Activated CD4-positive, alpha-beta memory T cell treated with anti-CD3 and anti-CD28 coated beads, Interleukin-2, amount 10 ng/mL, durations not matched to agents 7 days and 5 days (primary cell): ENCODE measurements at regions not wholly inside any gene's neighbourhood (a gene's known extent, or its start where the extent isn't known, plus 50 kb on each side); places are given as distances from the start of the nearest gene placed in this dataset.
"Not testable (repeated sequence)": the region's sequence is repeated elsewhere in the genome, so short reads cannot be mapped to it uniquely, and the experiment has no call there.

Experiments used
- CTCF ChIA-PET: fragments of 350-600 bp; sonication (Branson Sonifier 250); formaldehyde crosslinking; loops from one replicate; lab custom pipeline; 2021; ENCODE audit warnings: antibody characterized with exemption, inconsistent platforms; lab: Charles Lee
- POLR2A ChIA-PET: fragments of 350-600 bp; sonication (Branson Sonifier 250); formaldehyde crosslinking; loops from one replicate; lab custom pipeline; 2021; ENCODE audit warnings: antibody characterized with exemption; lab: Charles Lee
- DNase-seq: peaks from one replicate; pipeline ENCODE4 v3.0.0-alpha.2; 2020
- H3K27ac Mint-ChIP-seq: one replicate; pipeline ENCODE4 v1.8.0; 2021; ENCODE audit warnings: mild to moderate bottlenecking, mixed read lengths
- H3K27me3 Mint-ChIP-seq: one replicate; pipeline ENCODE4 v1.8.0; 2021; ENCODE audit warnings: mixed read lengths
- H3K36me3 Mint-ChIP-seq: one replicate; pipeline ENCODE4 v1.8.0; 2021; ENCODE audit warnings: low read depth, mixed read lengths
- H3K4me1 Mint-ChIP-seq: one replicate; pipeline ENCODE4 v1.8.0; 2021; ENCODE audit warnings: mixed read lengths
- H3K4me3 Mint-ChIP-seq: one replicate; pipeline ENCODE4 v1.8.0; 2021; ENCODE audit warnings: mild to moderate bottlenecking, mixed read lengths
- H3K9me3 Mint-ChIP-seq: one replicate; pipeline ENCODE4 v1.8.0; 2021; ENCODE audit warnings: mixed read lengths

DNA sequence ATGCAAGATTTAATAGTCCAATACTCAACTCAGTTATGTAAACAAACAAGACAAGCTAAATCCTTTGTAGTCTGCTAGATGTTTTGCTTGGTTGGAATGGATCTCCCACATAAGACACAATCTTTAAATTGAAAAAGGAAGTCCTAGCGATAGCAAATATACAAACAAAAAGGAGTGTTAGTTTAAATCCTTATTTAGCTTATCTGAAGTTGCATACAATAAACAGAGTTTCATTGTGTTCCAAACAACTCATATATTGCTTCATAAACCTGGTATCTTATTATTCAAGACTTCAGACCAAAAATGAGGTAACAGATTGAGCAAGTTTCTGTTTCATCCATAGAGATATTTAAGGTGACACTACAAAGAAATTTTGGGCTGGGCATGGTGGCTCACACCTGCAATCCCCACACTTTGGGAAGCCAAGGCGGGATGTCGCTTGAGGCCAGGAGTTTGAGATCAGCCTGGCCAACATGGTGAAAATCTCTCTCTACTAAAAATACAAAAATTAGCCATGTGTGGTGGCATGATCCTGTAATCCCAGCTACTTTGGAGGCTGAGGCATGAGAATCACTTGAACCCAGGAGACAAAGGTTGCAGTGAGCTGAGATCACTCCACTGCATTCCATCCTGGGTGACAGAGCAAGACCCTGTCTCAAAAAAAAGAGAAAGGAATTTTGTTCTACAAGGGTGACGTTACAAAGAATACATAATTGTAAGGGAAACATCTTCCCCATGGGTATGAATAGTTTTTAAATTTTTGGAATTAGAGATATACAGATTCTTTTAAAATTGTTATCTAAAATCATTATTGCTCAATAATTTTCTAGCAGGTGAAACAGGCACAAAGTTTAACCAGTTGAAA lies 150.5 kb upstream of the L3MBTL4 start:
- Mint-ChIP-seq H3K27me3 (no peaks in the 10 kb centered on the region), H3K9me3 (peaks cover 3% of the 10 kb centered on the region), H3K36me3 (no peaks in the 10 kb centered on the region), H3K4me1 (no peaks in the 10 kb centered on the region), H3K4me3 (no peak overlapping the region), H3K27ac (no peak overlapping the region)
- DNase-seq, result no peak
- ChIA-PET CTCF (no interaction called here), POLR2A (no interaction called here)

GRCh38 chr18:6565815-6566081 lies 151.0 kb upstream of the L3MBTL4 start:
- Mint-ChIP-seq H3K4me1 (no peaks in the 10 kb centered on the region), H3K27ac (no peak overlapping the region), H3K27me3 (no peaks in the 10 kb centered on the region), H3K36me3 (no peaks in the 10 kb centered on the region), H3K9me3 (peaks cover 3% of the 10 kb centered on the region), H3K4me3 (no peak overlapping the region)
- DNase-seq, result no peak
- CTCF ChIA-PET, result no interaction called here
- POLR2A ChIA-PET, result no interaction called here

GRCh38 chr18:6566338-6566911 lies 151.7 kb upstream of the L3MBTL4 start:
- H3K27ac Mint-ChIP-seq, result no peak overlapping the region

GRCh38 chr18:6569813-6570212 lies 155.1 kb upstream of the L3MBTL4 start:
- Mint-ChIP-seq H3K27me3 (no peaks in the 10 kb centered on the region), H3K4me3 (no peak overlapping the region), H3K9me3 (peaks cover 6% of the 10 kb centered on the region), H3K36me3 (no peaks in the 10 kb centered on the region), H3K4me1 (no peaks in the 10 kb centered on the region), H3K27ac (no peak overlapping the region)
- no peak for DNase-seq
- ChIA-PET CTCF (no interaction called here), POLR2A (no interaction called here)

More at GRCh38 chr18:6566338-6566911, 151.7 kb upstream of the L3MBTL4 start:
- Mint-ChIP-seq H3K4me1 (no peaks in the 10 kb centered on the region), H3K4me3 (no peak overlapping the region), H3K9me3 (peaks cover 3% of the 10 kb centered on the region), H3K36me3 (no peaks in the 10 kb centered on the region), H3K27me3 (no peaks in the 10 kb centered on the region)
- ChIA-PET POLR2A (no interaction called here), CTCF (no interaction called here)
- no peak for DNase-seq

DNA sequence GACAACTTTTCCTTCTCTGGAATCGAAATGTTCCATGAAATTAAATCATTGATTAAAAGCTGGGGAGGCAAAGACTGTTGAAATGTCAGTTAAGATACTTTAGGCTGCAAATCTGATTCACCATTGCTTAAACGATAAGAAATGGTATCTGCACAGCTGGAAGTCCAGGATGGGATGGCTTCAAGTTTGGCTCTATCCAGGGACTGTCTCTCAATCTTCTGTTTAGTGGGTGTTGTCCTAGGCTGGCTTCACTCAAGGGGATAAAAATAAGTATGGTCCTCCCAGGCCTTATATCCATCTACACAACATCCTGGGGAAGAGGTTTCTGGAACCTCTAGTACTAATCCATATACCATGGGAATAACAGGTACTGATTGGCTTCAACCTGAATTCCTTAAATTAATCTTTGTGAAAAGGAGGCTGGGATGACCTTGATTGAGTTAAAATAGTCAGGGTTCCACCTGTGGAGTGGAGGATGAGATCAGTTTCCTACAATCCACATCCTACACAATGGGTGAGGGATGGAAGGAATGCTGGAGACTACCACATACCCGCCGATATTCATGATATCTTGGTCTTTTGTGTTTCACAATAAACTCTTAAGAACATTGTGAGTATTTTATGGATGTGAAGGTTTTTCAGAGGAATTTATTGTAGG lies 156.0 kb upstream of the L3MBTL4 start:
- Mint-ChIP-seq H3K4me1 (no peaks in the 10 kb centered on the region), H3K9me3 (peaks cover 7% of the 10 kb centered on the region), H3K27me3 (no peaks in the 10 kb centered on the region), H3K27ac (no peak overlapping the region), H3K36me3 (no peaks in the 10 kb centered on the region), H3K4me3 (no peak overlapping the region)
- ChIA-PET POLR2A (no interaction called here), CTCF (no interaction called here)
- no peak for DNase-seq

DNA sequence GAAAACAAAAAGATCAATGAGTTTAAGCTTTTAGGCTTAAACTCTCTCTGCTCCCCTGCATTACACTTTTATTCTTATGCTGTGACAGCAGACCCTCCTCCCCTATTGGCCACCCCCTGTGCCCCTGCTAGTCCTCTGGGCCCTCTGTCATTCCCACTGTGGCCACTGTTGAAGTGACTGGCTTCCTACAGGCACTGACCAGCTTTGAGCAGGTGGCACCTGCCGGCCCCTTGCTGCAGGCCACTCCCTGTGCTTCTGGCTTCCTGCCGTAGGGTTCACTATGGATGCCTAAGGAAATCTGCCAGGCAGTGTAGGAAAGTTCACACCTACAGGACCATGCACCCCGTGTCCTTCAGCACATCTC lies 156.5 kb upstream of the L3MBTL4 start:
- no peak for DNase-seq
- Mint-ChIP-seq H3K27ac (no peak overlapping the region), H3K4me1 (no peaks in the 10 kb centered on the region), H3K27me3 (no peaks in the 10 kb centered on the region), H3K4me3 (no peak overlapping the region), H3K36me3 (no peaks in the 10 kb centered on the region), H3K9me3 (peaks cover 7% of the 10 kb centered on the region)
- POLR2A ChIA-PET, result no interaction called here
- CTCF ChIA-PET, result no interaction called here

- DNase-seq, POLR2A ChIA-PET, H3K9me3 Mint-ChIP-seq, CTCF ChIA-PET, H3K36me3 Mint-ChIP-seq, H3K4me3 Mint-ChIP-seq, H3K4me1 Mint-ChIP-seq, H3K27me3 Mint-ChIP-seq, H3K27ac Mint-ChIP-seq: not testable (repeated sequence)
Measured at GRCh38 chr18:6572192-6572591, 157.3 kb upstream of the ARHGAP28 start.

GRCh38 chr18:6574631-6575030 lies 154.9 kb upstream of the ARHGAP28 start:
- DNase-seq, result no peak
- no peak overlapping the region for H3K27ac Mint-ChIP-seq
- POLR2A ChIA-PET, result no interaction called here
- no peaks in the 10 kb centered on the region for H3K27me3 Mint-ChIP-seq
- H3K36me3 Mint-ChIP-seq, result no peaks in the 10 kb centered on the region
- no peaks in the 10 kb centered on the region for H3K4me1 Mint-ChIP-seq
- CTCF ChIA-PET, result no interaction called here
- no peak overlapping the region for H3K4me3 Mint-ChIP-seq
- peaks cover 3% of the 10 kb centered on the region for H3K9me3 Mint-ChIP-seq

GRCh38 chr18:6575908-6576307 lies 153.6 kb upstream of the ARHGAP28 start:
- Mint-ChIP-seq H3K4me3 (no peak overlapping the region), H3K27me3 (no peaks in the 10 kb centered on the region), H3K4me1 (no peaks in the 10 kb centered on the region), H3K27ac (no peak overlapping the region), H3K36me3 (no peaks in the 10 kb centered on the region), H3K9me3 (peaks cover 3% of the 10 kb centered on the region)
- ChIA-PET CTCF (no interaction called here), POLR2A (no interaction called here)
- DNase-seq, result no peak

DNA sequence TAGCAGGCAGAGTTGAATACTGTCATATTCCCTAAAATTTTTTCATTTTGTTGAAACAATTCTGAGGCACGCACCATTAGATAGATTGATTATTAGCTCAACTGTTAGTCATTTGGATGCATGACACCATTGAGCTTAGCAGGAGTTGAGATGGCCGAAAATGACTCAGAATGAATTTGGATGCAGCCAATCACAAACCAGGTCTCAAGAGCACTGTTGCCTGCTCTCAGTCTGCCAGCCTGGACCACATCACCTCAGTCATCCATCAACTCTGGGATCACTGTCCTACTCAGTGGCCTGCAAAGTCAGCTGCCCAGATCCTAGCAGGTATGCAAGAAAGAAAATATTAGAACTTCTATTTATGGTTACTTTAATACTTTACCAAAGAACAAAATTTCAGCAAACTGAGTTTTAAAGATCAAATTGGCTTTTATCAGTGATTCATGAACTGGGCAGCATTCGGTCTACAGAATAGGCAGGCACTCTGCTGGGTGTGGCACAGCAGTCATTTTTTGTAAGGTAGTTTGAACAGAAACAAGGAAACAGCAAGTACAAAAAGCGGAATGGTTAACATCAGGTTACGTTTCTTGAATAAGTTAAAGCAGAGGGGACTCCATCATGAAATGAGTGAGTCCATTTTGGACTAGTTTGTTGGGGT lies 152.7 kb upstream of the ARHGAP28 start:
- Mint-ChIP-seq H3K36me3 (no peaks in the 10 kb centered on the region), H3K27ac (no peak overlapping the region), H3K9me3 (peaks cover 4% of the 10 kb centered on the region), H3K4me3 (no peak overlapping the region), H3K4me1 (no peaks in the 10 kb centered on the region), H3K27me3 (no peaks in the 10 kb centered on the region)
- DNase-seq, result no peak
- ChIA-PET CTCF (no interaction called here), POLR2A (no interaction called here)

- Mint-ChIP-seq H3K4me1 (no peaks in the 10 kb centered on the region), H3K4me3 (no peak overlapping the region), H3K9me3 (peaks cover 7% of the 10 kb centered on the region), H3K36me3 (no peaks in the 10 kb centered on the region), H3K27me3 (no peaks in the 10 kb centered on the region), H3K27ac (no peak overlapping the region)
- DNase-seq, result no peak
- ChIA-PET POLR2A (no interaction called here), CTCF (no interaction called here)
Measured at GRCh38 chr18:6578686-6579085, 150.8 kb upstream of the ARHGAP28 start.

GRCh38 chr18:6579486-6579885 lies 150.0 kb upstream of the ARHGAP28 start:
- peaks cover 7% of the 10 kb centered on the region for H3K9me3 Mint-ChIP-seq
- DNase-seq, result no peak
- POLR2A ChIA-PET, result no interaction called here
- H3K27ac Mint-ChIP-seq, result no peak overlapping the region
- no peaks in the 10 kb centered on the region for H3K27me3 Mint-ChIP-seq
- H3K4me1 Mint-ChIP-seq, result no peaks in the 10 kb centered on the region
- CTCF ChIA-PET, result no interaction called here
- H3K36me3 Mint-ChIP-seq, result no peaks in the 10 kb centered on the region
- no peak overlapping the region for H3K4me3 Mint-ChIP-seq

- no peak for DNase-seq
- Mint-ChIP-seq H3K27ac (no peak overlapping the region), H3K36me3 (no peaks in the 10 kb centered on the region), H3K4me1 (no peaks in the 10 kb centered on the region), H3K27me3 (no peaks in the 10 kb centered on the region), H3K9me3 (peaks cover 8% of the 10 kb centered on the region), H3K4me3 (no peak overlapping the region)
- ChIA-PET POLR2A (no interaction called here), CTCF (no interaction called here)
Measured at GRCh38 chr18:6580401-6580800, 149.1 kb upstream of the ARHGAP28 start.
